ENCODE measurements at regions not wholly inside any gene's neighbourhood (a gene's known extent, or its start where the extent isn't known, plus 50 kb on each side); places are given as distances from the start of the nearest gene placed in this dataset.

DNA sequence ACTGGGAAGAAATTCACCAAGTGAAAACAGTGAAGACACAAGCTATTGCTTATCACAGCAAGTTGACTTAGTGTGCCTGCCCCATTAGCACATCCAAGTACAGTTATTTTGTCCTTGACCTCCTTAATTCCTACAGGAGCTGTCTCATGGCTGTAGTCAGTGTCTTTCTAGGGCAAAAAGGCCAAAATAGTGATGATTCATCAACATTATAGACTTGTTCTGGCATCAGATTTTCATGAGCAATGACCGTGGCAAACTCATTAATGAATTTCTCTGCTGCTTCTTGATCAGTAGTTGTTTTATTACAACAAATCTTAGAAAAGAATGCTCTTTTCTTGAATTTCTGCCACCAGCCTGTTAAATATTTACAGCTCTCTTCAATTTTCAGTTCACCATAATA, 1169.3 kb upstream of the DDX18 start:
- no peak for DNase-seq

- DNase-seq, result no peak
Measured at GRCh38 chr2:116668691-116669090, 1145.8 kb upstream of the DDX18 start.

DNA sequence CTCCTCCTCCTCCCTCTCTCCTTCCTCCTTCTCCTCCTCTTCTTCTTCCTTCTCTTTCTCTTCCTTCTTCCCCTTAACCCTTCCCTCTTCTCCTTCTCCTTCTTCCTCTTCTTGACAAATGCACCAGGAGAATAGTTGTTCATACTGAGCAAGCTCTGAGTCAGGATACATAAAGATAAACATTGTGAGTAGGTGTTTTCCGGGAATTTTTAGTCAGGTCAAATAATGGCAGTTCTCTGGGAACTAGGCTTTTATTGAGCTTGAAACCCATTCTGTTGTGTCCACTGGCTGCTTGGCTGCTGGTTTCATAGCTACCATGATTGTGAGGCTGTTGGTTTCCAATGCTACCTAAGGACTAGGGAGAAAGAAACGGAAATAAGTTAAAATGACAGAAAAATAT, 1144.7 kb upstream of the DDX18 start:
- DNase-seq, result no peak

DNA sequence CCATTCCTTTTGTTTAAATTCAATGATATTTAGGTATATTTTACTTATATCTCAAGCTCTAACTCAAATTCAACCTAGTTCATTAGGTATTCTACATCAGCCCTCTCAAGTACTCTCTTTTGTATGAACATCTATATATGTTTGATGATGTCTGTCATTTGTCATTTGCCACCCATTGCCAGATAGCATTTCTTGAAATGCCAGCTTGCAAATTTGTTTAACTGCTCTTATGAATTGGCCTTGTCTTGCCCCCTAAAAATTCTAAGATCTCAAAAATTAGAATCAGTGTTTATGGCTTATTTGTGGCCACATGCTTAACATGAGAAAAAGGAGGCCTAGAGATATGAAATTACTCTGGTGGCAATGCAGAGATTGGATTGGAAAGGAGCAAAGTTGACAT, 1140.3 kb upstream of the DDX18 start:
- DNase-seq, result no peak

DNA sequence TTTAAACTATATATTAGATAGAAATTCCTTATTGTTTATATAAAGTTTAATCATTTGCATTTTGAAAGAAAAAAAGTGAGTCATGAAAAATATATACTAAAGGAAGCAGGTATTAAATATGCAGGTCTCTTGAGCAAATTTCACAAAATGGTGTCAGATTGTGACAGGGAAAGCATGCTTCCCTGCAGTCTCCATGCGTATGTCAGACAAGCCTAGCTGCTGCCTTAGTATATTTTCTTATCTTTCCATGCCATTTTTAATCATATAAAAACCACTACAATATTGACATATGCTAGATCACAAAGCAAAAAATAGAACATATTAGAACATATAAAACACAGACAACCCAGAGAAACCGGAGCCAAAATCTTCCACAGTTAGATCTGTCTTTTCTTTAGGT, 1137.7 kb upstream of the DDX18 start:
- DNase-seq, result no peak

- no peak for DNase-seq
Measured at GRCh38 chr2:116680256-116680936, 1134.1 kb upstream of the DDX18 start.

GRCh38 chr2:116687371-116687770, 1127.1 kb upstream of the DDX18 start:
- no peak for DNase-seq

DNA sequence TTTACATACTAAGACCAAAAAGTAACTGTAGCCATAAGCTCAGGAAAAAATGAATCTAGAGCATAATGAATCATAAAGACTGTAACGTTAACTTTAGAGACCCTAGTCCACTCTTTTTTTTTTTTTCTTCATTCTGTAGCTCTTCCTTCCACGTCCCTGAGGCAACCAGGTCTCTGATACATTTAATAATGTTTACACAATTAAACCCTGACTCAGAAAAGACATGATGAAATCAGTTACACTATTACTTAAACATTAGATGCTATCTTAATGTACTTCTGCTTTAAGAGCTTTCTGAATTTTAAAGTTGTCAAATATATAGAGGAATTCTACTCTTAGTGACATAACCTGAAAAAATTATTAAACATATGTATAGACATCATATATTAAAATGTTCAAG, 1121.5 kb upstream of the DDX18 start:
- DNase-seq, result no peak

DNA sequence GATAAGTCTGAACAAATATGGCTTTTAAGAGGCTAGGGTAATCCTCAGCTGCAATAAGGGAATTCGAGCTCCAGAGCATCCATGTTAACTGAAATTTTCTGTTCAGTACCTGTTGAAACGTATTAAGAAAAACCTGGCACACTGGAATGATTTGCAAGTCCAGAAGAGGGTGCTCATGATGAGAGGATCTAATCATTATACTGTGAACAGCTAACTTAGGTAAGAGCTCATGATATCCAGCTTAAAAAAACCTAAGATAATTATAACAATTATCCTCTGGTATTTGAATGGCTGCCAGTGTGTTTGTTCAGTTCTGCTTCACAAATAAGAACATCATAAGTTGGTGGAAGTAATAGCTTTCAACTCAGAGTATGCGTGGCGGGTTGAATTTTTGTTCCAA, 1118.3 kb upstream of the DDX18 start:
- DNase-seq, result no peak

DNA sequence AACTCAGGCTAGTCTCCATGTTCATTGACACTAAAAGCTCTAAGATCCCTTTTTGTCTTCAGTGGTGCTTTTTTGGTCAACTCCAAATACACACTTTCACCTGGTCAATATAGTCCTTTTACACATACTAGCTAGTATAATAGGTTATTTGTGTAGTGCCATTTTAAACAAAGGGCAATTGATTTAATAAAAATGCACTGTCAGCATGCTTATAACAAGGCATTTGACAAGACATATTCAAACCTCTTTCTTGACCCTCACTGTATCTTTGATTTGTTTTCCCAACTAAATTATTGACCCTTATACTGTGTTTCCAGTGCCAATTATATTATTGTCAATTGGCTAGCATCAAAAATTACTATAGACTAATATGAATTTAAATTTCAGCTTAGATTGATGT, 1117.6 kb upstream of the DDX18 start:
- no peak for DNase-seq

DNA sequence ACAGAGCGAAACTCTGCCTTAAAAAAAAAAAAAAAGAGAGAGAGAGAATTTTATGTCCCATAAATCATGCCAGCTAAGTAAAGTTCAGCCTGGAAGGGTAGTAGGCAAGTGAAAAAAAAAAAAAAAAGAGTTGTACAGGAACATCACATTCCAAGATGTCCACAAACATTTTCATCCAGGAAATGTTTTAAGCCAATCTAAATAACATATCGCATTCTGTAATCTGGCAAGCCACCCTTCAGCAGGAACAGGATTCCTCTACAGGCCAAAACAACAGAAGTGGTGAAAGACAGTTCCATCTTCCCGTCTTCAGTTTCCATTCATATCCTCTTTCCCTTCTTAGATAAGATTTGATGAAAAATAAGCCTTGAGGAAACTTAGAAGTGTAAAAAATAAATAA, 1108.1 kb upstream of the DDX18 start:
- DNase-seq, result no peak

DNA sequence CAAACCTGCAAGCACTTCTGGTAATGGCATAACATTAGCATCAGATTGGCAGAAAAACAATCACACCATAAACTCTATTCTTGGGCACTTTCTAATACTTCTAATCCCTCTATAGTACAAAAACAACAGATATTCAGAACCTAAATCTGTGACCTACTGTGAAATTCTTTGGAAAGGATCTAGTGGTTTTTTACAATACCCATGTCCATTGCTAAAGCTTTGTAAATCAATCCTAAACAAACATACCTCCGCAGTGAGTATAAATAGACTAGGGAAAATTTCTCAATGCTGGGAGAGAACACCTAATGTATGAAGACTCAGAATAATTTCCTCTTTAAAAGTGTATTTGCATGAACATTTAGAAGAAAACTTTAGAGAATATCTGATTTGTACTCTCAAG, 1098.5 kb upstream of the DDX18 start:
- DNase-seq, result no peak

DNA sequence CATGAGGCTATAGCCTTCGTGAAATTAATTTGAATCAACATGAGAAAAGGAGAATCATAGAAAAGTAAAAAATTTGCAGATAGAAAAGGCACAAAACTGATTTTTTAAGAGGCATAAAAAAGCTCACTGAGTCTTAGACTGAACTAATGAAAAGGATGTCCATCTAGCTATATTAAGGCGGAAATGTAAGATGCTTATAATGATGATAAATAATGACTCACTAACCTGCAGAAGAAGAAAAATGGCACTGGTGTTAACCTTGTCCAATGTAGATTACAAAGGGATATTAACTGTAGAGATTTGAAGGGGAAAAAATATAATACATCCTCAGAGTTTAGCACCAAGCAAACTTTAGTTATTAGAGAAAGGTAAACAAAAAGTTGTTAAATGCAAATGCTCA, 1098.0 kb upstream of the DDX18 start:
- DNase-seq, result no peak

DNA sequence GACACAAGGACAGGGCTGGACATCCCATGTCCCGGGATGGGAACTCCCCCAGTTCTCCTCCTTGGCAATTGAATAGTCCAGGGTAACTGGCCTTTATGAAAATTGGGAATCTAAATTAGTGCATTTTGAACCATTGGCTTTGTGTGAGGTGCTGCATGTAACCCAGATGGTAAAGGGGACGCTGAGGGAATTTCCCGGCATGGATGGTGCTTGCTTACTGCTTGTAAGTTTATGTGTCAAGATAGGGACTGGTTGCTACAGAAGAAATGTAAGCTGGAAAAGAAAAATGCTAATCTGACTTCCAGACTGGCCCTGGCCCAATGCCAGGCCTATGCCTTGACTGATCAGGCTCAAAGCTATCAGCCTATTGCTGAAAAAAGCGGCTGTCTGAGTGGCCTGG, 1096.7 kb upstream of the DDX18 start:
- DNase-seq, result no peak

GRCh38 chr2:116718451-116718850, 1096.0 kb upstream of the DDX18 start:
- DNase-seq, result peak; percentile 62

DNA sequence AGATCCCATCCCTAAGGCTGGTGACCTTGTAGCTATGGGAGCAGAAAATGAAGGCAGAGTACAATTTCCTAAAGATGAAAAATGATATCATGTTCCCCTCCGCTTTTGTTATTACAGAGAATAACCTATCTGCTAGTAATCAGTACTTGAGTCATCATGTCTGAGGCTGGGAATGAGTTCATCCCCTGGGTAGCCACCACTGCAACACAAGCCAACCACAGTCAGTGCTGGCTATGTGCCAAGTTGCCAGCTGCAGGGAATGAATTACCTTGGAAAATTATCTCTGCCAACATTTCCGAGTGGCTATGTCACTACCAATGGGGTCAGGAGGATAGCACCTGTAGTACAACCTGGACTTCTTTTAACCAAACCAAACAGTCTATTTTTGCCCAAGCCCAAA, 1094.7 kb upstream of the DDX18 start:
- DNase-seq, result no peak

GRCh38 chr2:116724550-116724949, 1089.9 kb upstream of the DDX18 start:
- DNase-seq, result no peak

DNA sequence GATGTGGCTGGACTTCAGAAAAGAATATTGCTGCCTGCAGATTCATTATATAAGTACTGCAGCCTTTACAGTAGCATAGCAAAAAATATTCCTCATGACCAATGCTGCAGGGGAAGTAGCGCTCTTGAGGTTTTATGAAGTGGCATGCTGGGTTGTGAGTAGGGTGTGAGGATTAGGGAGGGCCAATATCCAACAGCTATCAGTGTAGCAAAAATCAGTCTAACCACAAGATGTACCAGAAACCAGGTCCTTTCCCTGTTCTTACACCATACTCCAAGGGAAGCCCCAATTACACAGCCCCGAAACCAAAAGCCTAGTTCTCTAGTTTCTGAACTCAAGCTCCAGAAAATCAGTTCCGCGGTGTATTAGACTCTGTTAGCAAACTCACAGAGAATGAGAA, 1082.2 kb upstream of the DDX18 start:
- DNase-seq, result no peak

DNA sequence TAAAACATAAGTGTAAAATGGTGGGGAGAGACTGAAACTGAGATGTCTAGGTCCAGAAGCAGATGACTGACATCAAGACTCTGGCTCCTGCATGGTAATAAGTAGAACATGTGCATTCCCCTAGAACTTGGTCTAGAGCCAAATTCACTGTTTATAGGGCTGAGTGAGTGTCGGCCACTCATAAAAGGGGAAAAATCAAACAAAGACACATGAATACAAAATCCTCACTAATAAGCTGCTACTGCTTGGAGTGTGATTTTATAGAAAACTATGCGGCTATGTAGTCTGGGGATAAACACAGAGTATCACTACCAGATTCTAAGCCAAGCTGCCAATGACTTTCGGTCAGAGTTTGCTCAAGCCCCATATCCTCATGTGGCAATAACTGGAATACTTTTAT, 1080.8 kb upstream of the DDX18 start:
- DNase-seq, result no peak

- DNase-seq, result no peak
Measured at GRCh38 chr2:116737951-116738350, 1076.5 kb upstream of the DDX18 start.

DNA sequence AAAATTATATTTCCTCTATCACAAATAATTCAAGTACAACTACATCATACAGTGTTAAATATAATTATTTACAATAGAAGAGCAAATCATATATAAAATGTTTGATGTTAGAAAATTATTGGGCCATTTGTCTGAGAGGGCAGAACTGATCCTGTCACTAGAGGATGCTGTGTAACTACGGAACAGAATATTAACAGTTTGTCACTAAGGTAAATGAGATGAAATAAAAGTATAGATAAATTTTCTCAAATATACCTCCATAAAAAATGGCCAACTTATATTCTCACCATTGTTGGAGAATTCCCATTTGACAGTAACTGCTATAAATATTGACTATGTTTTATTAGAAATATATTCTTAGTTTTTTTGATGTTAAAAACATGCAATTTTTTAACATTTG, 1067.4 kb upstream of the DDX18 start:
- DNase-seq, result no peak

GRCh38 chr2:116749994-116750393, 1064.5 kb upstream of the DDX18 start:
- DNase-seq, result no peak

- DNase-seq, result peak; percentile 79
Measured at GRCh38 chr2:116754381-116755101, 1060.0 kb upstream of the DDX18 start.

- DNase-seq, result no peak
Measured at GRCh38 chr2:116761864-116762263, 1052.6 kb upstream of the DDX18 start.

- DNase-seq, result no peak
Measured at GRCh38 chr2:116769514-116769913, 1045.0 kb upstream of the DDX18 start.

Data from islet precursor cell (in vitro differentiated cells).